ENCODE measurements at regions not wholly inside any gene's neighbourhood (a gene's known extent, or its start where the extent isn't known, plus 50 kb on each side); places are given as distances from the start of the nearest gene placed in this dataset.
A peak's percentile ranks its signal among the peaks of the same experiment; 100 is the strongest.

DNA sequence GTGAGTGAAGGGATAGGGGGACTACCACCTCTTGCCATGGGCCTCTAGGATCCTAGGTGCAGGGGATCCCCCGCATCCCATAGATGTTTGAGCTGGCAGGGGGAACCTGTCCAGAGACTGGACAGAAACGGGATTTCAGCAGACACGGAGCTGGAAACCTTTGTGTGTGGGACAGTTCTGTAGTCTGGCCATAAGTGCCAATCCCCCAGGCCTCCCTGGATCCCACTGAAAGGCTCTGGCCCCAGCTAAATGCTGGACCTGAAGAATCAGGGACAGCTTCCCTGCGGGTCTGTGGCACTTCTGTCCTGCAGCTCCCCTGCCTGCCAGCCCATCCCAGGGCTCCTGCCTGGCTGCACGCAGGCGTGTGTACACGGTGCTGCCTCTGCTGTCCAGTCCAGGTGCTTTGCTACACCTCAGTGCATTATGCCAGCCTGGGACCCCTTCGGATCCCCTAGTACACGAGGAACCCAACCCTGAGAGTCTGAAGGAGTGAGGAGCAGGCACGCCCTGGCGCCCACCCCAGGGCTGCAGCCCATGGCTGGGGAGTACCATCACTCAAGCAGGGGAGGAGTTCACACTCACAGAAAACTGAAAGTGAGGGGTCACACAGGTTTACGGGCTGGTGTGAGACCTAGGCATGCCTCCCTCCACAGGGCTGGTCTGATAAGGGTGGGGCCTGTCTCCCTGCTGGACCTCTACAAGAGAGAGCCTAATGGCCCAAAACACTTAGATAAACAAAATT is 703.0 kb downstream of the ARAP2 start:
- DNase-seq = no peak
- TF ChIP-seq GATA1 (IDR thresholded peaks at IDR 0.05; ENCODE audit: low read depth, low read length) (no peak), POLR2A (IDR thresholded peaks at IDR 0.05; ENCODE audit: low read length) (no peak)

DNA sequence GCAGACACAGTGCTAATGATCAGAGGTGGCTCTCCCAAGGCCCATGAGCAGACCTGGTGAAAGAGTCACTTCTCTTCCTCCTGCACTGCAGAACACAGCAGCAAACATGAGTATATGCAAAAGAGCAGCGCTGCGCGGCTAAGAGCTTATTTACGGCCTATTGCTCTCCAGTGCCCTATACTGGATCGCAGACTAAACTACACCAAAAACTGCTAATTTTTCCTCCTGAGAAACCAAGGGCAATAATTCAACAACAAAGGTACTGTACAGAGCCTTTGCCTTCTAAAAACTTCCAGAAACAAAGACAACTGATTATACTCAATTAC is 702.5 kb downstream of the ARAP2 start:
- TF ChIP-seq POLR2A (IDR thresholded peaks at IDR 0.05; ENCODE audit: low read length) (no peak), GATA1 (IDR thresholded peaks at IDR 0.05; ENCODE audit: low read depth, low read length) (no peak)
- DNase-seq = no peak

- no peak for DNase-seq
- no peak for TF ChIP-seq GATA1 (IDR thresholded peaks at IDR 0.05; ENCODE audit: low read depth, low read length)
- no peak for TF ChIP-seq POLR2A (IDR thresholded peaks at IDR 0.05; ENCODE audit: low read length)
Measured at GRCh38 chr4:35548921-35549320, 695.4 kb downstream of the ARAP2 start.

- no peak for TF ChIP-seq GATA1 (IDR thresholded peaks at IDR 0.05; ENCODE audit: low read depth, low read length)
- TF ChIP-seq POLR2A (IDR thresholded peaks at IDR 0.05; ENCODE audit: low read length) = no peak
- DNase-seq = no peak
Measured at GRCh38 chr4:35556387-35556786, 687.9 kb downstream of the ARAP2 start.

DNA sequence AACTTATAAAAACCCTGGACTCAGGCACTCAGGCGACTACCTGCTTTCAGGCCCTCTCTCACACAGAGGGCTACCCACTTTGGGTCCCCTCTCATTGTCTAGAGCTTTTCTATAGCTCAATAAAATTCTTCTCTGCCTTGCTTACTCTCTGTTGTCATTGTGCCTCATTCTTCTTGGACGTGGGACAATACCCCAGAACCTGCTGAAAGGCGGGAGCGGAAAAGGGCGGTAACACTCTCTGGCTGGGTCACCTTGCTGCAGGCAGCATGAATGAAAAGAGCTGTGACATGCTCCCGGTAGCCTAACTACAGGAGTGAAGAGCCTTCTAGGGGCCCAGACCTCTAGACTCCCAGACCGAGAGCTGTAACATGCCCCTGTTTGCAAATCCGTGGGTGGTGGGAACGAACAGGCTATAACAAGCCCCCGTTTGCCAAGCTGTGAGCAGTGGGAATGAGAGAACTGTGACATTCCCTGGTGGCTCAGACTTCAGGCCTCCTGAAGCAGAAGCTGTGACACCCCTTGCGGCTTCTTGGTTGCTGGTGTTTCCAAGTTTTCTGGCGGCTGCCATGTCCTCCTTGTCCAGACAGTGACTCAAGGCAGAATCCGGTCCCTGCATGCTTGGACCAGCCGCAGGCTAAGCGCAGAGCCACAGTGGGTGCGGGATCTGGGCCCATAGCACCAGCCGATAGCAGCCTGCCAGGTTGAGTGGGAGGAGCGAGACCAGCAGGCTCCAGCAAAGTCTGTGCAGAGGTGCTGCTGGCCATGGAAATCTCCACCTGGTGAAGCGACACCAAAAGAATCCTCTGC is 684.6 kb downstream of the ARAP2 start:
- TF ChIP-seq POLR2A (IDR thresholded peaks at IDR 0.05; ENCODE audit: low read length) = no peak
- peak; percentile 3 to 4 for DNase-seq

GRCh38 chr4:35562861-35563260 is 681.5 kb downstream of the ARAP2 start:
- no peak for TF ChIP-seq POLR2A (IDR thresholded peaks at IDR 0.05; ENCODE audit: low read length)
- no peak for TF ChIP-seq GATA1 (IDR thresholded peaks at IDR 0.05; ENCODE audit: low read depth, low read length)
- no peak for DNase-seq

DNA sequence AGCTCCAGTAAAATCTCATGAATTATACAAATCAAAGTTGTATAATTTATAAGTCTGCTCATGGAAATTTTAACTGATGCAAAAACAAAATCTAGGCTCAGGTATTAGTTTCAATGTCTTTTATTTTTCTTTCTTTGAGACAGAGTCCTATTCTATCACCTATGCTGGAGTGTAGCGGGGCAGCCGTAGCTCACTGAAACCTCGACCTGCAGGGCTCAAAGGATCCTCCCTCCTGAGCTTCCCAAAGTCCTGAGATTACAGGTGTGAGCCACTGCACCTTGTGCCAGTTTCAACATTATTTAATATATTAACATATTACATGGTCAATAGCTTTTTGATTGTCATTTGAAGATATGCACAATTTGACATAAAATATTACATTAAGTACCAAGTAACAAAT is 678.7 kb downstream of the ARAP2 start:
- TF ChIP-seq GATA1 (IDR thresholded peaks at IDR 0.05; ENCODE audit: low read depth, low read length) = no peak
- no peak for TF ChIP-seq POLR2A (IDR thresholded peaks at IDR 0.05; ENCODE audit: low read length)
- no peak for DNase-seq

DNA sequence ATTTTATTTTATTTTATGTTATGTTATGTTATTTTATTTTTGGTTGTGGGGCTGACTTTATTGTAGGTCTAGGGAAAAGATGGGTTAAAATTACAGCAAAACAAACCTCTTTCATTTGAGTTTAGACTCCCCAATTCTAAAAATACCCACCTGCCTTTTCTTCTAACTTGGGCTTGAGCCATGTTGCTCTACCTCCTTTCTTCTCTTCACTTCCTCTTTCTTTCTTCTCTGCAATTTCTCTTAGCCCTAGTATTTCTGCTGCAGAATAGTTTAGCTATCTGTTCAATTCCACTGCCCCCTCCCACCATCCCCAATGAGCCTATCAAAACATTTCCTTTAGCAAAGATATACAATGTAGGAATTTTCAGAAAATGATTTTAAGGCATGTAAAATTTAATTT is 653.3 kb downstream of the ARAP2 start:
- no peak for TF ChIP-seq POLR2A (IDR thresholded peaks at IDR 0.05; ENCODE audit: low read length)
- no peak for DNase-seq

DNA sequence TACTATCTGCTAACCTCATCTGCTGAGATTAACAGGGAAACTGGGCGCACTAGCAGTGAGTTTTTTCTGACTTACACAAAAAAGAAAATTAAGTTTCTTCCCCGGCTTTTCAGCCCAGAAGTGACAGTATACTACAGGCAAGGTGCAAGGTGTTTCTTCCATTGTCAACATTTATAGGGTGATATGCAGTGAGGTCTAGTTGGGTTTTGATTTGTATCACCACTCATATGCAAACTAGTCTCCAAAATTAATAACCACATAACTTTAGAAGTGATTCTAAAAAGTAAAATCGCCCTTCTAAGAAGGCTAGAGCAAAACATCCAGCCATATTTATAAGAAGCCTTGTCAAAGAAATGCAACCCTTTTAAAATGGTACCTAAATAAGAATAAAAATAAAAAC is 640.1 kb downstream of the ARAP2 start:
- TF ChIP-seq GATA1 (IDR thresholded peaks at IDR 0.05; ENCODE audit: low read depth, low read length) (no peak), POLR2A (IDR thresholded peaks at IDR 0.05; ENCODE audit: low read length) (no peak)
- no peak for DNase-seq

GRCh38 chr4:35604724-35605123 is 639.6 kb downstream of the ARAP2 start:
- TF ChIP-seq GATA1 (IDR thresholded peaks at IDR 0.05; ENCODE audit: low read depth, low read length) = no peak
- TF ChIP-seq POLR2A (IDR thresholded peaks at IDR 0.05; ENCODE audit: low read length) = no peak
- DNase-seq = no peak

DNA sequence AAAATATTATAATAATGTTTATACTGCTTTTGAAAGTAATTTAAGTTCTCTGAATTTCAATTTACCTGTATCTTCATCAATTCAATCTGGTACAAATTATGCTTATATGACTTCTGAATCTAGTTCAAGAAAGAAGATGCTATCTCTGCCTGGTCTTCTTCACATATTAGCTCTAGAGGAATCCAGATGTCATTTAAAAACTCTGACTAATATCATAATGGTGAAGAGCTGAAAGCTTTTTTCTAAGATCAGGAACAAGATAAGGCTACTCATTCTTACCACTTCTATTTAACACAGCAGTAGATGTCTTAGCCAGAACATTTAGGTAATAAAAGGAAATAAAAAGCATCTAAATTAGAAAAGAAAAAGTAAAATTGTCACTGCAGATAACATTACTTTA is 636.1 kb downstream of the ARAP2 start:
- DNase-seq = no peak
- TF ChIP-seq POLR2A (IDR thresholded peaks at IDR 0.05; ENCODE audit: low read length) (no peak), GATA1 (IDR thresholded peaks at IDR 0.05; ENCODE audit: low read depth, low read length) (no peak)

DNA sequence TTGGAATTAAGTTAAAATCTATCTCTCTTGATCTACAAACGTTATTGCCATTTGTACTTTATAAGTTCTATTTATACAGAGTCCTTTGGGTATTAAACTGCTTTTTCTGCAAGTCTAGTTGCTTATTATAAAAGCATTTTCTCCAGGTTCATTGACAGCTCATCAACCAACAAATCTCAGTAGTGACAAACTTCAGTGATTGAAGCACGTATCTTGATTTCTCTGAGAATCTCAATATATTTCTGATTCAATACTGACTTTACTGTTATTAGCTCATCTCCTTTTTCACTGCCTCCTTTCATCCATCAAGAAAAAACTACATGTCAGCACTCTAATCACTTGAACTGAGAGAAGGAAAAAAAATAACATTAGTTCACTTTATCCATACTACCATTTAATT is 630.2 kb downstream of the ARAP2 start:
- TF ChIP-seq POLR2A (IDR thresholded peaks at IDR 0.05; ENCODE audit: low read length) (no peak), GATA1 (IDR thresholded peaks at IDR 0.05; ENCODE audit: low read depth, low read length) (no peak)
- DNase-seq = no peak

DNA sequence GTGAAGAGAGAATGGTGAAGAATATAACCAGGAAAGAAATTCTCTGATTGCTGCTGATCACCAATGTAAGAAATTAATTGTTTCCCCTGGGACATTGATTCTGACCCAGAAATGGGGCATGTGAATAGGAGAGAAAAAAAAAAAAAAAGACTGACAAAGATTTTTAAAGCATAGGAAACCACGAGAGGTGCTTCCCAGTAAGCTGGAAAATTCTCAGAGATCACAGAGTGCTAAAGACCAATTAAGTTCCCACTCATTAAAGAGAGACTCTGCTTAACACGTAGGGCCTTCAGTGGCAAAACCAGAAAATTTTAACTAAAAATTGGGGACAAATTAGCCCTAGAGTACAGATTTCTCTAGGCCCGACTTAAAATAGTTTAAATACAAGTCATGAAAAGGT is 604.4 kb downstream of the ARAP2 start:
- DNase-seq = no peak
- TF ChIP-seq GATA1 (IDR thresholded peaks at IDR 0.05; ENCODE audit: low read depth, low read length) = no peak
- TF ChIP-seq POLR2A (IDR thresholded peaks at IDR 0.05; ENCODE audit: low read length) = no peak

- no peak for DNase-seq
- TF ChIP-seq POLR2A (IDR thresholded peaks at IDR 0.05; ENCODE audit: low read length) = no peak
- no peak for TF ChIP-seq GATA1 (IDR thresholded peaks at IDR 0.05; ENCODE audit: low read depth, low read length)
Measured at GRCh38 chr4:35643661-35644060, 600.7 kb downstream of the ARAP2 start.

DNA sequence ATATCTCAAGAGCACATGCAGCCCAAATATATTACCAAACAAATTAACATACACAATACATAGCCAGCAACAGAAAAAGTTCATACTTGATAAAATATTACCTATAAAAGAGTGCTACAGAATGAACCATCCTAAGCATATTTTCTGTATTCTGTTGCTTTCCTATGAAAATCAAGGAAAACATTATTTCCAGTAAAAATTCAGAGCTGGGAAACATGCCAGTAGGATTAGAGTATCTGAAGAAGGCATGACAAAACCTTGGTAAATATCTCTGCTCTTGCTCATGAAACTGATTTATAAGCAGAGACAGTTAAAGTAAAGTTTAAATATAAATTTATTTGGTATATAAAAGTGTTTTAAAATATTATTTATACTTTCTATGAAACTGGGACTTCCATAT is 599.7 kb downstream of the ARAP2 start:
- no peak for TF ChIP-seq GATA1 (IDR thresholded peaks at IDR 0.05; ENCODE audit: low read depth, low read length)
- no peak for TF ChIP-seq POLR2A (IDR thresholded peaks at IDR 0.05; ENCODE audit: low read length)
- no peak for DNase-seq
